Uterus (tissue), 3 donors: ENCODE measurements at regions not wholly inside any gene's neighbourhood (a gene's known extent, or its start where the extent isn't known, plus 50 kb on each side); places are given as distances from the start of the nearest gene placed in this dataset.

ENCODE experiments used
- DNase-seq, 2 donors: peaks; one replicate each; pipeline ENCODE4 v3.0.0-alpha.2; 2019 to 2020
- H3K27ac ChIP-seq, 2 donors: fragments of 200-600 bp; sonication (generic); 1 replicate in 1 of 2; 2 replicates in 1 of 2; pipeline ENCODE4 v1.5.1; 2016 to 2018
- H3K27me3 ChIP-seq, 2 donors: fragments of 200-600 bp; sonication (generic); one replicate each; pipeline ENCODE4 v1.5.1; 2018 to 2019; ENCODE audit warnings: control low read depth in 1 of 2
- H3K36me3 ChIP-seq, 2 donors: fragments of 200-600 bp; sonication (generic); one replicate each; pipeline ENCODE4 v1.5.1; 2019; ENCODE audit warnings: control low read depth in 1 of 2
- H3K4me1 ChIP-seq, 2 donors: fragments of 200-600 bp; sonication (generic); one replicate each; pipeline ENCODE4 v1.5.1; 2018 to 2019; ENCODE audit warnings: control low read depth in 1 of 2
- H3K4me3 ChIP-seq, 2 donors: fragments of 200-600 bp; sonication (generic); 1 replicate in 1 of 2; 2 replicates in 1 of 2; pipeline ENCODE4 v1.5.1; 2018 to 2019; ENCODE audit warnings: mild to moderate bottlenecking in 1 of 2
- H3K9me3 ChIP-seq, 2 donors: fragments of 200-600 bp; sonication (generic); one replicate each; pipeline ENCODE4 v1.5.1; 2019; ENCODE audit warnings: control low read depth in 1 of 2
- CTCF ChIP-seq, 4 experiments: fragments of 200-600 bp in 2 of 4; fragments of 450-650 bp in 2 of 4; sonication (generic) in 2 of 4; IDR thresholded peaks; one replicate each; pipeline ENCODE4 v1.5.1; 2016 to 2019; ENCODE audit warnings: antibody characterized with exemption in 4 of 4, mild to moderate bottlenecking in 2 of 4, moderate library complexity in 1 of 4
- POLR2A ChIP-seq, 2 donors: fragments of 450-650 bp; IDR thresholded peaks; one replicate each; pipeline ENCODE4 v1.6.1; 2016; ENCODE audit warnings: antibody characterized with exemption in 2 of 2, mild to moderate bottlenecking in 1 of 2, moderate library complexity in 1 of 2
- intact Hi-C: fragments of 100-400 bp; cut with DNase I; formaldehyde crosslinking; loops from one replicate; pipeline ENCODE4 v1.15.1; 2023; ENCODE audit warnings: low total_unique reads
- donor health status: DM: yes; HTN: yes; CAD: no.

- Histone ChIP-seq H3K36me3 (no peaks in the 10 kb centered on the region), H3K27me3 (no peaks in the 10 kb centered on the region), H3K9me3 (no peaks in the 10 kb centered on the region), H3K27ac (no peak overlapping the region), H3K4me3 (no peak overlapping the region), H3K4me1 (no peaks in the 10 kb centered on the region)
- intact Hi-C loops: no loop called here
- no peak for TF ChIP-seq POLR2A (IDR thresholded peaks at IDR 0.05)
- TF ChIP-seq CTCF (IDR thresholded peaks at IDR 0.05): no peak
- no peak for DNase-seq
Observed at GRCh38 chr7:156125841-156126730, 313.8 kb upstream of the SHH start.

DNA sequence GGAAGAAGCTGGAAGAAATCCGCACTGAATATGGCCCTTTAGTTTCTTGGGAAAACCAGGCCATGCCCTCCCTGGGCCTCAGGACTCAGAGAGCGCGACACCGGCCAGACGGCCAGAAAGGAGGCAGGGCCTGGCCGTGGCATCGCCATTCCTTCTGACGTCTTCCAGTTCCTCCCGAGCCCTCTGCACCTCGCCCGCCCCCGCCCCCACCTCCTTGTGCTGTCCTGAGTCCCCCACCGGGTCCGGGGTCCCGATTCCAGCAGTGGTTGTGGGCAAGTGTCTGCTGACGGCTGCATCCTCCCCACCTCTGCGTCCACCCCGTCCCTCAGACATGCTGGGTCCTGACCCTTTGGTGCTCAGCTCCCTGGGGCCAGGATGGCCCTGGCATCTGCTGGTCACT, 312.1 kb upstream of the SHH start:
- no peak overlapping the region for H3K4me3 ChIP-seq
- H3K9me3 ChIP-seq: no peaks in the 10 kb centered on the region
- H3K27me3 ChIP-seq: no peaks in the 10 kb centered on the region
- TF ChIP-seq POLR2A (IDR thresholded peaks at IDR 0.05): no peak
- no peak for TF ChIP-seq CTCF (IDR thresholded peaks at IDR 0.05)
- no peaks in the 10 kb centered on the region for H3K4me1 ChIP-seq
- intact Hi-C loops: no loop called here
- no peak for DNase-seq
- H3K27ac ChIP-seq: no peak overlapping the region
- no peaks in the 10 kb centered on the region for H3K36me3 ChIP-seq

DNA sequence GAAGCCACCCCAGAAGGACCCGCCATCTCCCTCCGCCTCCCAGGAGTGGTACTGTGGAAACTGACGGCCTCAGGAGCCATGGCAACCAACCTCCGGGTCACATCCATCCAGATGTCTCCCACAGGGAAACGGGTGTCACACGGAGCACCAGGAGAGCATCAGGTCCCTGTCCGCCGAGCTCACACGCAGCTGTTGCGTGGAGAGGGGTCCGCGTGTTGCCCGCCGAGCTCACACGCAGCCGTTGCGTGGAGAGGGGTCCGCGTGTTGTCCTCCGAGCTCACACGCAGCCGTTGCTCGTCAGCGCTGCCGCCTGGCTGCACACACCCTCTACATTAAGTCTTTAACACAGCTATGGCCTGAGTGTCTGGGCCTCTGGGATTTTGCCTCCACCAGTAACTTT, 311.1 kb upstream of the SHH start:
- no peak for DNase-seq
- Histone ChIP-seq H3K27me3 (no peaks in the 10 kb centered on the region), H3K9me3 (no peaks in the 10 kb centered on the region), H3K4me3 (no peak overlapping the region), H3K36me3 (no peaks in the 10 kb centered on the region), H3K4me1 (no peaks in the 10 kb centered on the region), H3K27ac (no peak overlapping the region)
- TF ChIP-seq CTCF (IDR thresholded peaks at IDR 0.05) (no peak), POLR2A (IDR thresholded peaks at IDR 0.05) (no peak)
- intact Hi-C loops: no loop called here

GRCh38 chr7:156122752-156123354, 310.6 kb upstream of the SHH start:
- no peaks in the 10 kb centered on the region for H3K4me1 ChIP-seq
- H3K4me3 ChIP-seq: no peak overlapping the region
- no peak for TF ChIP-seq CTCF (IDR thresholded peaks at IDR 0.05)
- no peak for TF ChIP-seq POLR2A (IDR thresholded peaks at IDR 0.05)
- no peaks in the 10 kb centered on the region for H3K9me3 ChIP-seq
- intact Hi-C loops: no loop called here
- no peak for DNase-seq
- no peaks in the 10 kb centered on the region for H3K36me3 ChIP-seq
- H3K27ac ChIP-seq: no peak overlapping the region
- no peaks in the 10 kb centered on the region for H3K27me3 ChIP-seq

DNA sequence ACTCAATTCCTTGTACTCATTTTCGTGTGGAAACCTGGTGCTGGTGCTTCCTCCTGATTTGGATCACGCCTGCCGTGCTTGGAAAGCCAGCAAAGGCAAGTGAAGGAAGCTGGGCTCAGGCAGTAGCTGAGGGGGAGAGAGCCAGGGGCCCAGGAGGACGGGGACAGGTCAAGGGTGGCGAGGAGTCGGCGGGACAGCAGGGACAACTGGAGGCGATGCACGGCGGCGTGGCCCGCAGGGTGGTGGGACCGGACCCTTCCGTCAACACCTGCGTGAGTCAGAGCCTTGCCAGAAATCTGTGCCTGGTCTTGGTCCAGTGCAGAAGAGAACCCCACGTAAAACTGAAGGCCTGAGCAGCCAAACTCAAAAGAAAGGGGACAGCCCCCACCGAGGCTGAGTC, 309.7 kb upstream of the SHH start:
- Histone ChIP-seq H3K36me3 (no peaks in the 10 kb centered on the region), H3K27ac (no peak overlapping the region), H3K4me3 (no peak overlapping the region), H3K4me1 (no peaks in the 10 kb centered on the region), H3K9me3 (no peaks in the 10 kb centered on the region), H3K27me3 (no peaks in the 10 kb centered on the region)
- intact Hi-C loops: no loop called here
- DNase-seq: no peak
- no peak for TF ChIP-seq CTCF (IDR thresholded peaks at IDR 0.05)
- no peak for TF ChIP-seq POLR2A (IDR thresholded peaks at IDR 0.05)
